ENCODE measurements at regions not wholly inside any gene's neighbourhood (a gene's known extent, or its start where the extent isn't known, plus 50 kb on each side); places are given as distances from the start of the nearest gene placed in this dataset.

DNA sequence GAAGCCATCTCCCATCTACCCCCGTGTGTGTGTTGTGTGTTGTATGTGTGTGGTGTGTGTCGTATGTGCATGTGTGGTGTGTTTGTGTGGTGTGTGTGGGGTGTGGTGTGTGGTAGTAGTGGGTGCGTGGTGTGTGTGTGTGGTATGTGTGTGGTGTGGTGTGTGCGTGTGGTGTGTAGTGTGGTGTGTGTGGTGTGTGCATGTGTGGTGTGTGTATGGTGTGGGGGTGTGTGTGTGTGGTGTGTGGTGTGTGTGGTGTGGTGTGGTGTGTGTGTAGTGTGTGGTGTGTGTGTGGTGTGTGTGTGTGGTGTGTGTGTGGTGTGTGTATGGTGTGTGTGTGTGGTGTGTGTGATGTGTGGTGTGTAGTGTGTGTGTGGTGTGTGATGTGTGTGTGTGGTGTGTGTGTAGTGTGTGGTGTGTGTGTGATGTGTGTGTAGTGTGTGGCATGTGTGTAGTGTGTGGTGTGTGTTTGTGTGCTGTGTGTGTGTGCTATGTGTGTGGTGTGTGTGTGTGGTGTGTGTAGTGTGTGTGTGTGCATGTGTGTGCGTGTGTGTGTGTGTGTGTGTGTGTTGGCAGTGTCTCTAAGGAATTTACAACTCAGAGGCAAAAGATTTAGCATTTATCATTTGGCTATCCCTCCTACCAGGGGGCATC lies 156.3 kb upstream of the TMEM108 start:
- TF ChIP-seq POLR2AphosphoS5 (IDR thresholded peaks at IDR 0.05; ENCODE audit: borderline replicate concordance, low read depth, low read length), result no peak
- TF ChIP-seq FOXP2 (optimal IDR thresholded peaks at IDR 0.05; ENCODE audit: control extremely low read depth, extremely low read length, insufficient read depth), result no peak
- no peak for TF ChIP-seq EZH2 (IDR thresholded peaks at IDR 0.05)
- Histone ChIP-seq H3K9me3 (ENCODE audit: low read depth, low read length) (no peaks in the 10 kb centered on the region), H3K36me3 (ENCODE audit: insufficient read depth, low read length) (no peaks in the 10 kb centered on the region), H3K27ac (no peak overlapping the region), H3K9ac (ENCODE audit: insufficient read length) (no peak overlapping the region), H3K4me3 (no peak overlapping the region)
- DNase-seq (ENCODE audit: low read depth, low spot score), result no peak

DNA sequence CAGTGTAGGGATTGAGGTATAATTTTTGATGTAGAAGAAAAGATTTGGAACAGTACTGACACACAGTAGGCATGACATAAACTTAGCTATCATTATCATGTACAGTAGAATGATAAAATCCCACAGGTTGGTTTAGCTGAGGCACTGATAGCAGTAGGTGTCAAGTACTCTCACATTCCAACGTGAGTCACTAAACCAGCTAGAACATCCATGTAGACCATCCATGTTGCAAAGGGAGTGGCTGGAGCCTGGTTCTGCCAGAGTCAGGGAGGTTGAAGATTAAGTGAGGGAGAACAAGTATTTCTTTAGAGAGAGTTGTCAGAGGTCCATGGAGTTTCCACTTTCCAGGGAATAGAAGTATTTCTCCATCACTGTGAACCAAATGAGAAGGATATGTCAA lies 157.2 kb upstream of the TMEM108 start:
- DNase-seq (ENCODE audit: low read depth, low spot score), result no peak
- no peak for TF ChIP-seq POLR2AphosphoS5 (IDR thresholded peaks at IDR 0.05; ENCODE audit: borderline replicate concordance, low read depth, low read length)
- TF ChIP-seq EZH2 (IDR thresholded peaks at IDR 0.05), result no peak
- Histone ChIP-seq H3K27ac (no peak overlapping the region), H3K9ac (ENCODE audit: insufficient read length) (no peak overlapping the region), H3K36me3 (ENCODE audit: insufficient read depth, low read length) (no peaks in the 10 kb centered on the region), H3K4me3 (no peak overlapping the region), H3K9me3 (ENCODE audit: low read depth, low read length) (no peaks in the 10 kb centered on the region)

DNA sequence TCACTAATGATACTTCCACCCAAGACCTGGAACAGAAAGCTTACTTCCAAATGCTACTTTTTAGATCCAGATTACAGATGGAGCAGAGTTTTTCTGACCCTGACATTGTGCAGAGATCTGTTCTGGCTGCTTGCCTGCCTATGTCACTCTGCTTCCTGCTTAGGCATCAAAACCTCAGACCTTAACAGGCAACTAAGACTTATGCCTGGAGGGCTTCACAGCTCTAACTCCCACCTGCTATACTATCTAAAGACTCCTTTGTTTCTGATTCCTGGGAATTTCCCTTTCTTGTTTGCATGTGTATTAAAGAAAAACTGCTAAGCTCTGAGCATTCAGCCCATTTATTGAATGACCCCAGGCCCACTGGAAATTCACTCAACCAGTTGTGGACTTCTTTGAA lies 157.4 kb upstream of the NPHP3 start:
- TF ChIP-seq EZH2 (IDR thresholded peaks at IDR 0.05) (no peak), POLR2AphosphoS5 (IDR thresholded peaks at IDR 0.05; ENCODE audit: borderline replicate concordance, low read depth, low read length) (no peak), FOXP2 (optimal IDR thresholded peaks at IDR 0.05; ENCODE audit: control extremely low read depth, extremely low read length, insufficient read depth) (no peak)
- no peaks in the 10 kb centered on the region for H3K9me3 ChIP-seq (ENCODE audit: low read depth, low read length)
- H3K36me3 ChIP-seq (ENCODE audit: insufficient read depth, low read length), result no peaks in the 10 kb centered on the region
- no peak for DNase-seq (ENCODE audit: low read depth, low spot score)
- no peak overlapping the region for H3K27ac ChIP-seq
- no peak overlapping the region for H3K4me3 ChIP-seq
- no peak overlapping the region for H3K9ac ChIP-seq (ENCODE audit: insufficient read length)

DNA sequence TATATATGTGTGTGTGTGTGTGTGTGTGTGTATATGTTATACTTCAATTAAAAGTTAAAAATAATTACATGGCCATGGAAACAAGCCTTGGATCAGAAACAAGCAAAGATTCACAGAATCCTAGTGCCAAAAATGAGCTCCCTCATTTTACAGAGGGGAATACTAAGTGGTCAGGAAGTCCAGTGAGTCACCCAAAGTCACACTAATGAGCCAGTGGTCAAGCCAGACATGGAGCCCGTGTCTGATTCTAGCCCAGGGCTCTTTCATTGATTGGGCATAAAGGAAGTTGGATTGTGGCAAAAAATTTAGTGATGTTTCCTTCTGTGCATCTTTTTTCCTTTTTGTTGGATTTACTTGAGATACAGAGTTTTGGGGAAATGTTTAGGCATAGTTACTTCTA lies 152.5 kb upstream of the NPHP3 start:
- Histone ChIP-seq H3K36me3 (ENCODE audit: insufficient read depth, low read length) (no peaks in the 10 kb centered on the region), H3K9me3 (ENCODE audit: low read depth, low read length) (no peaks in the 10 kb centered on the region), H3K4me3 (no peak overlapping the region), H3K27ac (no peak overlapping the region), H3K9ac (ENCODE audit: insufficient read length) (no peak overlapping the region)
- no peak for TF ChIP-seq EZH2 (IDR thresholded peaks at IDR 0.05)
- no peak for TF ChIP-seq POLR2AphosphoS5 (IDR thresholded peaks at IDR 0.05; ENCODE audit: borderline replicate concordance, low read depth, low read length)
- TF ChIP-seq FOXP2 (optimal IDR thresholded peaks at IDR 0.05; ENCODE audit: control extremely low read depth, extremely low read length, insufficient read depth), result no peak
- no peak for DNase-seq (ENCODE audit: low read depth, low spot score)

DNA sequence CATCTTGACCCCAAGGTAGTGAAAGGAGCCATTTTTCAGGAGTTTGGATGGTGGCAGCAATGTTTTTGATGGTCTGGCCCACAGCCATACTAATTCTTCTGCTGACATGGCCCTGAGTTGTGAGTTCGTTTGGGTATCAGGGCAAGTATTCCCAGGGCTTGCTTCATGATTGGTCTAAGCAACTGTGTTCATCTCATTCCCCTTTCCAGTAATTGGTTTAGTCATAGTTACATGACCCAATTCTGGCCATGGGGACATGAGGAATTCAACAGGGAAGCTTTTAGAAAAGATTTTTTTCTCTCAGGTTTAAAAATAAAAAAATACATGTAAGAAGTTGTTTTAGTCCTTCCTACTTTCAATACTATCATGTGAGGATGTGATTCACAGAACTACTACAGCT lies 150.5 kb upstream of the NPHP3 start:
- Histone ChIP-seq H3K9me3 (ENCODE audit: low read depth, low read length) (no peaks in the 10 kb centered on the region), H3K4me3 (no peak overlapping the region), H3K36me3 (ENCODE audit: insufficient read depth, low read length) (no peaks in the 10 kb centered on the region), H3K27ac (no peak overlapping the region), H3K9ac (ENCODE audit: insufficient read length) (no peak overlapping the region)
- no peak for DNase-seq (ENCODE audit: low read depth, low spot score)
- TF ChIP-seq EZH2 (IDR thresholded peaks at IDR 0.05), result no peak

DNA sequence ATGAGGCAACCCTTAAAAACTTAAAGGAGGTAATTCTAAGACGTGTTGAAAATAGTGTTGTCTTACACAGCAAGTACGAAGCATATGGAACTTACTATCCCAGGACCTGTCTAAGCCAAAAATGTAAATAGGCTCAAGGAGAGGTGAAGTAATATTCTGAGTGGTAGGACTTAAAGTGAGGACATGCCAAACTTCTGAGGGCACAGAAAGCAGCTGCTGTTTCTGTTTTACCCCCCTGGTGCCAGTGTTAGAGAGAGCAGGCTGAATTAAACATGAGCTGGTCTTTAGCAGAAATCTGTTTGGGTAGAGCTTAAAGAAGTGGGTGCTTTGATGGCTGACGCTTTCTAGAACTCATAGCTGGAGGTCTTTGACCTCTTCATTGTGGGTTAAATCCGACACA lies 149.7 kb upstream of the NPHP3 start:
- Histone ChIP-seq H3K9ac (ENCODE audit: insufficient read length) (no peak overlapping the region), H3K36me3 (ENCODE audit: insufficient read depth, low read length) (no peaks in the 10 kb centered on the region), H3K4me3 (no peak overlapping the region), H3K9me3 (ENCODE audit: low read depth, low read length) (no peaks in the 10 kb centered on the region), H3K27ac (no peak overlapping the region)
- DNase-seq (ENCODE audit: low read depth, low spot score), result no peak
- no peak for TF ChIP-seq POLR2AphosphoS5 (IDR thresholded peaks at IDR 0.05; ENCODE audit: borderline replicate concordance, low read depth, low read length)
- TF ChIP-seq EZH2 (IDR thresholded peaks at IDR 0.05), result no peak
- TF ChIP-seq FOXP2 (optimal IDR thresholded peaks at IDR 0.05; ENCODE audit: control extremely low read depth, extremely low read length, insufficient read depth), result no peak

DNA sequence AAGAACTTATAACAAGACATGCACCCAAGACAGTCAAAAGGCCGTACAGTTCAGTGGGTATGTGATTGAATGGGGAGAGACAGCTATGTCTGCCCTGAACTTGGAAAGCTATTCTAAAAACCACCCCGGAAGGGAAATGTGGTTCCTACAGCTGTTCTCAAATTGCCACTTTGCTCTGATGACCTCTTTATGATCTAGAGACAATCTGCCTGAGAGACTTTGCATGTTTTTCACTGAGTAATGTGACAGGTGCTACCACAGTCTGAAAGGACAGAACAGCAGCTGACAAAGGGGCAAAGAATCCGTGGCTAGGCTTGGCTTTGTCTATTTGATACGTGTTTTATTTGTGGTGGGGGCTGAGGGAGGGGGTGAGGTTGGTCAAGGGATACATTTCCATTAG lies 148.3 kb upstream of the NPHP3 start:
- TF ChIP-seq EZH2 (IDR thresholded peaks at IDR 0.05) (no peak), FOXP2 (optimal IDR thresholded peaks at IDR 0.05; ENCODE audit: control extremely low read depth, extremely low read length, insufficient read depth) (no peak), POLR2AphosphoS5 (IDR thresholded peaks at IDR 0.05; ENCODE audit: borderline replicate concordance, low read depth, low read length) (no peak)
- Histone ChIP-seq H3K36me3 (ENCODE audit: insufficient read depth, low read length) (no peaks in the 10 kb centered on the region), H3K9me3 (ENCODE audit: low read depth, low read length) (no peaks in the 10 kb centered on the region), H3K9ac (ENCODE audit: insufficient read length) (no peak overlapping the region), H3K27ac (no peak overlapping the region), H3K4me3 (no peak overlapping the region)
- DNase-seq (ENCODE audit: low read depth, low spot score), result no peak

DNA sequence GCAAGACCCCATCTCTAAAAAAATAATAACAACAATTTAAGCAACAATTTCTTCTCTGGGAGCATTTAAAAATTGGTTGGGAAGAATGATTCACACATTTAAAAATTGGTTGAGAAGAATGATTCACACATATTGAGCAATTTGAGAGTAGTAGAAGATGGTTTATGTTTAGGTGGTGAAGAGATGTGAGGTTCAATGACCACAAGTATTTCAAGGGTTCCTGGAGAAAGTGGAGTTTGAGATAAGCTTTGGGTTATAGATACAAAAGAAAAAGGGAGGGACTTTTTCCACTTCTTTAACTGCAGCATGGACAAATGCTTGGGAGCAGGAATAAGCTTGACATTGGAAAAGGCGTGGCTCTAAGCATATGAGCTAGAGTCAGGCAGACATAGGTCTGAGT lies 145.7 kb upstream of the NPHP3 start:
- TF ChIP-seq FOXP2 (optimal IDR thresholded peaks at IDR 0.05; ENCODE audit: control extremely low read depth, extremely low read length, insufficient read depth) (no peak), POLR2AphosphoS5 (IDR thresholded peaks at IDR 0.05; ENCODE audit: borderline replicate concordance, low read depth, low read length) (no peak), EZH2 (IDR thresholded peaks at IDR 0.05) (no peak)

DNA sequence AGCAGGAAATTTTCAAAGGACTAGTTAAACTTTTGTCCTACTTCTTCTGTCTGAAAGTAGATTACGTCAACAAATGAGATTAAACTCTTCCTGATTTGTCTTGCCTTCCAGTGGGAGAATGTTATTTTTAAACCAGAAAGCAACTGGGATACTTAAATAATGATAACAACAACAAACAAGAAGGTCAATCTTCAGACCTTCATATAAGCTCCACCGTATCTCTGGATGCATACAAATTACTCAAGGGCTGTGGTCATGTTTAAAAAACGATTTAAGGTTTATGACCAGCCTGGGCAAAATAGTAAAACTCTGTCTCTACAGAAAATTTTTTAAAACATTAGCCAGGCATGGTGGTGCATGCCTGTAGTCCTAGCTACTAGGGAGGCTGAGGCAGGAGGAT lies 145.3 kb upstream of the NPHP3 start:
- H3K4me3 ChIP-seq, result no peak overlapping the region
- no peaks in the 10 kb centered on the region for H3K9me3 ChIP-seq (ENCODE audit: low read depth, low read length)
- no peaks in the 10 kb centered on the region for H3K36me3 ChIP-seq (ENCODE audit: insufficient read depth, low read length)
- no peak overlapping the region for H3K27ac ChIP-seq
- TF ChIP-seq POLR2AphosphoS5 (IDR thresholded peaks at IDR 0.05; ENCODE audit: borderline replicate concordance, low read depth, low read length) (no peak), FOXP2 (optimal IDR thresholded peaks at IDR 0.05; ENCODE audit: control extremely low read depth, extremely low read length, insufficient read depth) (no peak), EZH2 (IDR thresholded peaks at IDR 0.05) (no peak)
- no peak for DNase-seq (ENCODE audit: low read depth, low spot score)
- no peak overlapping the region for H3K9ac ChIP-seq (ENCODE audit: insufficient read length)

More for the DNA sequence above, 145.7 kb upstream of the NPHP3 start:
- Histone ChIP-seq H3K4me3 (no peak overlapping the region), H3K36me3 (ENCODE audit: insufficient read depth, low read length) (no peaks in the 10 kb centered on the region), H3K9me3 (ENCODE audit: low read depth, low read length) (no peaks in the 10 kb centered on the region), H3K9ac (ENCODE audit: insufficient read length) (no peak overlapping the region), H3K27ac (no peak overlapping the region)
- DNase-seq (ENCODE audit: low read depth, low spot score), result no peak

Data from SK-N-MC (cell line).